ENCODE measurements at regions not wholly inside any gene's neighbourhood (a gene's known extent, or its start where the extent isn't known, plus 50 kb on each side); places are given as distances from the start of the nearest gene placed in this dataset.

DNA sequence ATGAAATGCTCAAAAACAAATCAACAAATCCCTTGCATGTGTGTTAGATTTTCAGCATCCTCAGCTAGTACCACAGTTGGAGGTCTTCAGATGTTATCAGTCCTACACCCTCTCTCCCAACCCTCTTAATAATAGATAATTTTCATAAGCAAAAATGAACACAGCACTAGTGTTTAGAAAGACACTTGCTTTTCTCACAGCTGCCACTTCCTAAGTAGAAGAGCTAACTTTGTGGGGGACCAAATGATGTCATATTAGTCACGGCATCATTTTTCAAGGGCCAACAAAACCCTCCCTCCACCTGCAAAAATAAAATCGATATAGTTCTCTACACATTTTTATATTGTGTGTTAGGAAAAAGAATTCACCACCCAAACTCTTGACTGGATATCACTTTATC lies 163.5 kb upstream of the GYPA start:
- no peak for FAIRE-seq

GRCh38 chr4:144310535-144310934 lies 170.0 kb upstream of the GYPA start:
- no peak for FAIRE-seq

GRCh38 chr4:144313370-144313769 lies 172.9 kb upstream of the GYPA start:
- FAIRE-seq: no peak

GRCh38 chr4:144316869-144317268 lies 176.4 kb upstream of the GYPA start:
- FAIRE-seq: no peak

- FAIRE-seq: no peak
Measured at GRCh38 chr4:144318797-144319196, 178.3 kb upstream of the GYPA start.

DNA sequence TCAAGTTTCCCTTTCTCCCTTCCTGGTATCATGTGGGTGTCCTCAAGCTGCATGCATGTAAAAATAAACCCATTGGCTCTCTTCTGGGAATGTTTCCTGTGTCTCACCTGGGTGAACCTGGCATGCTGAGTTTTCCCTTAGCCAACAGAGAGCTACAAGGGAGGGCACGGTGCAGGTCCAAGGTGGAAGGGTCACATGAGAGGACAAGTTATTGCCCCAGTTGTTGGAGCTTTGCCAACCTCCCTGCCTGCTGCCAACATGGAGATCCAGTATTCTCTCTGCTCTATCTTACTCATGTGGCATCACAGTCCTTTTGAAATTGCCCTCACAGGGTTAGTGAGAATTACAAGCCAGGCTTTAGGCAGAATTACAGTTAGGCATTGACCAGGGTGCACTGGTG lies 196.1 kb upstream of the GYPA start:
- no peak for FAIRE-seq

DNA sequence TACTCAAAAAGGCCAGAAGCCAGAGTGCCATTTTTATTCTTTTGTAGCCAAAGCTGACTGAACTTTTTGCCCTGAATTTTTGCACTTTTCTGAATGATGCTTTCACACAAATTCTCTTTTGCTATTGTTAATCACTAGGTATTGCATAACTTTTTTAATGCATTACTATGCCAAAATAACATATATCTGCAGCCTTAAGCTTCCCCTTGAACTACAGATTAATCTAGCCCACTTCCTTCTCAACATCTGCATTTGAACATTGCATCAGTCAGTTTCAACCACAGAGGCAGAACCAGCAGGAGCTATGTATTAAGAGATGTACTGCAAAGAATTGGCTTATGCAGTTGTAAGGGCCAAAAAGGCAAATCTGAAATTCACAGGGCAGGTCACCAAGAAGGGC lies 197.6 kb upstream of the GYPA start:
- FAIRE-seq: no peak

DNA sequence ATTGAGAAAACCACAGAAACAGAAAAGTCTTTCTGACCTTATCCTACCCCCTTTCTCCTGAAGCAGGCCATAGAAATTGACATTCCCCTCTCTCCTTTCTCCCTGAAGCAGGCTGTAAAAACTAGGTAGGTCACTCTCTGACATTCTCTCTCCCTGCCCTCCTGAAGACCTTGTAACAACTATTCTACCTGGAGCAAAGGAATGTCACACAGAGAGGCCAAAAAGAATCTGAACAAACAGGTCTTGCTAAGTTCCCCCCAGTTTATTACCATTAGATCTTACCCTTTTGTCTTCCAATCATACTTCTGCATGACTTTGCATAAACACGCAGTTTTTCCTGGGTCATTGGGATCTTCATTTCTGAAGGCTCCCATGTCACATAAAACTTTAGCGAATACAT lies 198.3 kb upstream of the GYPA start:
- FAIRE-seq: no peak

- FAIRE-seq: no peak
Measured at GRCh38 chr4:144340931-144341330, 200.4 kb upstream of the GYPA start.

DNA sequence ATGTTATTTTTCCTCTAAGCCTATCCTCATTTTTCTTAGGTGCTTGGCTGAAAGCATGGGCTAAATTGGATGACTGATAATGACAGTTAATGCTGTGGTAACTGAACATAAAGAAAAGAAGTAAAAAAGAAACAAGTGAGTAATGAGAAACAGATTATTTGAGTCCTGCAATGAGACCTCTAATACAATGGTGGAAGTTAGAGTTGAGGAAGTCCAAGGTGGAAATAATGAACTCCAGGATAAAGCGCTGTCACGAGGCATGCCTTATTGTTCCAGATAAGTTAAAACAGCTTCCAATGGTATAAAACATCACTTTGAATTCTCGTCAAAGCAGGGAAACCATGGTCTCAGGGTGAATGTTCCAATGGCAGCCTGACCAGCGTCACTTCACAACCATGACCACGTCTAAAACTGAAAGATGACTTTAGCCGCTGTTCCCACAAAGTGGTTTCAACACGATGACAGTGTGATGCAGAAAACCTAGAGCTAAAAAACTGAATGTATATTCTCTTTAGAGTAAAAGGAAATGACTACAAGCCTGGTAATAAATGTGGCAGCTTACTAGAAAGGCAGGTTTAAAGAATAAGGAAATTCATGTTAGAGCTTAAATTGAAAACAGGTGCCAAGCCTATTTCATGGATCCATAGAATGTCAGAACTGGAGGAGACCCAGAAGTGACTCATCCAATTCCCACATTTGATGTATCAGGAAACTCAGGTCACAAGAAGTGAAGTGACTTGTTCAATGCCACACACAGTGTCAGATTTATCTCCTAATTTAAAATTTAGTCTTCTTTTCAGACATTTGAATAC lies 202.6 kb upstream of the GYPA start:
- no peak for FAIRE-seq

DNA sequence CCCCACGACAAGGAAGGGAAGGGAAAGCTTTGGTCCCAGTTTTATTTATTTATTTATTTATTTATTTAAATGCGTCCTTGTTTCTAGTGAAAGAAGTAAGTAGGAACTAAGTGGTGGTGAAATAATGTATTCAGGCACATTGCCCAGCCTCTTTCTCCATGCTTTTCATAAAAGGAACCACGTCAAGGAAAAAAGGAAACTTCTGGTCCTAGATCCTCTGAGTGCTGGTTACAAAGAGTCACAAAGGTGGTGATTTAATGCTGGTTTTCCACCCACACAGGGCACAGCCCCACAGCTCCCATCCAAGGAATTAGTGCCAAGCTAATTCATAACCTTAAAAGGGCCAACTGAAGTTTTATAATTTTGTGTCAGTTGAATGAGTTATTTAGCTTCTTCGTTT lies 206.6 kb upstream of the GYPA start:
- no peak for FAIRE-seq

GRCh38 chr4:144350706-144351105 lies 210.2 kb upstream of the GYPA start:
- FAIRE-seq: no peak

DNA sequence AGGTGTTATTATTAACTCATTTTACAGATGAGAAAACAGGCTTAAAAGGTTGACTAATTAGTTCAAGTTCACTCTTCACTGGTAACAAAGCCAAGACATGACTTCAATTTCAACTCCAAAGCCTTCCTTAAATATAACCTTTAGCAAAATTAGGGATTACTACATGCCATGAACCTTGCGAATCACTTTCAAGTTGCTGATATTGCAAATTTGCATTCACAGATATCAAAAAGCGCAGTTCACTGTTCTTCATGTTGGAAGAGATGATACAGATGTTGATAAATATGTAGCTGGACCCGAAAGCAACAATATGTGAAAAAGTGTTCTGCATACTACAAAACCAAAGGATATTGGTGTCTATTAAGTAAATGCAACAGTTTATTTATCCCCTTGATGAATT lies 210.8 kb upstream of the GYPA start:
- no peak for FAIRE-seq

DNA sequence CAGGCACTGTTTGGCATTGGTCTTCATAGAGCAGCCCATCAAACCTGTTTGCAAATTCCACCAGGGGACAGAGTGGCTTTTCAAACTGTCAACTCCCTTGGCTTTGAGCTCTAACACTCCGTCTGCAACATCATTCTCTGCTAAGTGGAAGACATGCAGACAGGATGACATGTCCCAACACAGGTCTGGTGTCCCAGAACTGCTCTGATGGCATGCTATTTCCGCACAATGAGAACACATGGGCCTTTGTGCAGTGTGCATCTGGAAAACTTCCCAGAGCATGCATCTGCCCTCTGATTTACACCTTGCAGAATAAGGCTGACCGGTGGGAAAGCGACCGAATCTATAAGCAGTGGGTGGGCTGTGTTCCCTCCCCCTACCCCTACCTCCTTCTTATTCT lies 212.8 kb upstream of the GYPA start:
- FAIRE-seq: no peak

- no peak for FAIRE-seq
Measured at GRCh38 chr4:144355811-144356757, 215.6 kb upstream of the GYPA start.

- FAIRE-seq: no peak
Measured at GRCh38 chr4:144356941-144357381, 216.4 kb upstream of the GYPA start.

DNA sequence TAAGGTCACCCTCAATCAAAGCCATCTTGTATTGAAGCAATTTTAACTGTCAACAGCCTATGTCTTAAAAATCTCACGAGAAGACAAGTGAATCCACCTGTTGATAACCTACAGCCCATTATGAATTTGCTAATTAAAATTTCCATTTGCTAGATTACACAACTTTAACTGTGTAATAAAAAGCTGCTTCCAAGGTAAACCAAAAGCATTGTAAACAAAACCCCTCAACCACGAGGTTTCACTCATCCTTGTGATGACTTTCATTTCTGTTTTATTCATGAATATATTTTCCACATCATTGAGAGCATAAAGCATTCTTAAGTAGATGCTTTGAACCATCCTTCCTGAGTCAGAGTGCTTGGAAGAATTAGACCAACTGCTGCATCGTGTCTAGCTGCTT lies 217.5 kb upstream of the GYPA start:
- no peak for FAIRE-seq

- FAIRE-seq: no peak
Measured at GRCh38 chr4:144360146-144360793, 219.8 kb upstream of the GYPA start.

DNA sequence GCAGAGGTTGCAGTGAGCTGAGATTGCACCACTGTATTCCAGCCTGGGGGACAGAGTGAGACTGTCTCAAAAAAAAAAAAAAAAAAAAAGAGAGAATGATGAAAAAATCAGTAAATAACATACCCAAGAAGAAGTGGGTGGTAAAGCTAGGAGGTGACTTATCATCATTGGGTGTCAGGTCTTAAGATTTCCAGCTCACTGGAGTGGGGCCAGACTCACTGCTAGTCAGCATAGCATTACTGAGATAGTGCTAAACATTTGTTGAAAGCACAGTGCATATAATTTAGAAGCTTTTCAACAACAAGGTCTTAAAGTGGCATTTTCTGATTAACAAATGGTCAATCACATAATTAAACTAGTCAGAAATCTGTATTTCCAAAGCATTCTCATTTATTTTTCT lies 221.8 kb upstream of the GYPA start:
- no peak for FAIRE-seq

- no peak for FAIRE-seq
Measured at GRCh38 chr4:144363890-144364289, 223.4 kb upstream of the GYPA start.

DNA sequence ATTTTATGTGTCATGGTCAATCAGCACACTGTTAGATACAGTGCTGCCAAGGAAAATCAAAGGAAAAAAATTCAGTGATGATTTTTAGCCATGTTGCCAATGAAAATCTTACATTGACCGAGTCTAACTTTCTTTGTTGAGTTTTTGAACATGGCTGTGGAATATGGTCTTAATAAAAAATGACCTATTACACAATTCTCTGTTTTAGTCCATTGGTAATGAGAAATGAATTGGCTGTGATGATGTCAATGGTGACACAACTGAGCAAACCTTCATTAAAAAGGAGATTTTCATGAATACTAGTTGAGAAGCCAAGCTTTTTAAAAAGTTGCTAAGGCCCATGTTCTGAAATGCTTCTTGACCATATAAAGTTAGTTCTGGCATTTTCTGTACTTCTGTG lies 225.9 kb upstream of the GYPA start:
- no peak for FAIRE-seq

DNA sequence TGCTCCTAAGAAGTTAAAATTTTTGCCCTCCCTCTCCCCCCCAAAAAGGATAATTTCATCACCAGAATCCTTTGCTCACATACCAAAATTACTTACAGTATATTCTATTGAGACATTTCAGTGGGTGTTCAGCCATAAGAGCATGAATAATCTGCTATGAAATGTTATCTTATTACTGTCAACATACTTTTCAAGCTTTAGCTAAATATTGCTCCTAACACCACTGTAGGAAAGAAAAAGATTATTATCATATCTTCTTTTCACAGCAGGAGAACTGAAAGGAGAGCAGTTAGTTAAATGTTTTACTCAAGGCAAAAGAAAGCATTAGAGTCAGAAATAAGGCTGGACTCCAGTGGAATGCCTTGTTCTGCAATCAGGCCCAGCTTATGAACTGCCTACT lies 231.0 kb upstream of the GYPA start:
- no peak for FAIRE-seq

DNA sequence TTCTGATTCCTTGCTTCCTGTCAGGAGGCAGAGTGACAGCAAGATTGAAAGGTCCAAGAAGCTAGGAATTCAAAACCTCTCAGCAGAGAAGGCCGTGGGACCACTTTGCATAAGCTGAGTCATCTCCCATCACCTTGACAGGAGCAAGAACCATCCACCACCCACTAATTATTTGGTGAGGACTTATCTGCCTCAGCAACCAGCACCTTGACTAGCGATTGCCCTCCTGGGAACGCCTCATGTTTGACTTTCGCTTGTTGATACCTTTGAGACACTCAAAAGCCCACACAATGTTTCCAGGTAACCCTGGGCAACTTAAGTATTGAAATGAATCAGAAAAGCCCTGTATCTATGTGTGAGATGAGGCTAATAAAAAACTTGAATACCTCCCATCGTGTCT lies 233.5 kb upstream of the GYPA start:
- FAIRE-seq: no peak

DNA sequence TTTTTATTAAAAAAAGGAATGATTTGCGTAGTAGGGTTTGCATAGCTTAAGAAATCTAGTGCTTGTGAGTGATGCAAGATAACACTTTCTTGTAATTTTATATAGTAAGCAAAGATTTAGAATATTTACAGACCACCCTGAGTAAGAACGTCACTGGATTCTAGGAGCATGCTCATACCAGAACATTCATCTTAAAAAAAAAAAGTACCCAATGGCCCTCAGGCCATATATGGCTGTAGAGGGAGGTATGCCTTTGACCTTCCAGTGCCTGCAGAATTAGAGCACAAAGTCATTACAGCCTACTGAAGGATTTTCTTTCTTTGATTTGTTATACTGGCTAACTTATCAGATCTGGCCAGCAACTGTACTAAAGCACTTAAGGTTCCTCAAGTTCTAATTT lies 236.3 kb upstream of the GYPA start:
- FAIRE-seq: no peak
